GM19455 (cell line): ENCODE measurements at regions not wholly inside any gene's neighbourhood (a gene's known extent, or its start where the extent isn't known, plus 50 kb on each side); places are given as distances from the start of the nearest gene placed in this dataset.
"Not testable (repeated sequence)": the region's sequence is repeated elsewhere in the genome, so short reads cannot be mapped to it uniquely, and the experiment has no call there.

Source experiments
- ATAC-seq: cut with Tn5 transposase; IDR thresholded peaks from one replicate; pipeline ENCODE4 v1.9.1; 2021; ENCODE audit not compliant: unreplicated experiment

- ATAC-seq: no peak
These were observed 122.0 kb downstream of the GLUD2 start for GRCh38 chrX:121169099-121170035.

DNA sequence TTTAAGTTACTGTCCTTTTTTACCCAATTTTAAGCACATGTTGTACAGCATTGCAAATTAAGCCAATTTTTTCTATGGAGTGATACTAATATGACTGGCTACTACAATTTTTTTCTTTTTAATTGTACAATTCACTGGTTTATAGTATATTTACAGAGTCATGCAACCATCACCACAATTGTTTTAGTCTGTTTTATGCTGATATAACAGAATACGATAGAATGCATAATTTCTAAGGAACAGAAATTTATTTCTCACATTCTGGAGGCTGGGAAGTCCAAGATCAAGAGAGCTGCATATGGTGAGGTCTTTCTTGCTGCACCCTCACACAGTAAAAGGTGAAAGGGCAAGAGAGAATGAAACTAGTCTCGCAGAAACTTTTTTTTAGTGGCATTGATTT lies 125.3 kb downstream of the GLUD2 start:
- ATAC-seq: no peak

GRCh38 chrX:121179972-121180371 lies 132.6 kb downstream of the GLUD2 start:
- ATAC-seq: no peak

GRCh38 chrX:121191779-121192178 lies 144.4 kb downstream of the GLUD2 start:
- no peak for ATAC-seq

- no peak for ATAC-seq
These were observed 148.3 kb downstream of the GLUD2 start for GRCh38 chrX:121195719-121196118.

DNA sequence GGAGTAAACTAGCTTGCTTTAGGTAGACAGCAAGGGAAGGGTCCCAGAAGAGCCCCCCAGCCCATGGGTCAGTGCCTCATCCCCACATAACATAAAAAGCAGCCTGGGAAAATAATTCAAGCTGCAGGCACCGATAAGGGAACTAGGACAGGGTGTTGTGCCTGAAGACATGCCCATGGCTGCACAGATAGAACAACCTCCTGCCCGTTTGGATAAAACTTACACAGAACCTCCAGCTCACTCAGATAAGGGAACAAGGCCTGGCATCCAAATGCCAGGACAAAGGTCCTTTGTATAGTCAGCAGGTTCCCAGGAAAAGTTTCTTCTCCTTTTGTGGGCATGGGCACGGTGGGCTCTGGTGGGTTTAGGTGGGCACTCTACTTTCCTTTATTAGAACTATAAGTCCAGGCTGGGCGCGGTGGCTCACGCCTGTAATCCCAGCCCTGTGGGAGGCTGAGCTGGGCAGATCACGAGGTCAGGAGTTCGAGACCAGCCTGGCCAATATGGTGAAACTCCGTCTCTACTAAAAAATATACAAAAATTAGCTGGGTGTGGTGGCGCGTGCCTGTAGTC lies 149.5 kb downstream of the GLUD2 start:
- ATAC-seq: not testable (repeated sequence)

DNA sequence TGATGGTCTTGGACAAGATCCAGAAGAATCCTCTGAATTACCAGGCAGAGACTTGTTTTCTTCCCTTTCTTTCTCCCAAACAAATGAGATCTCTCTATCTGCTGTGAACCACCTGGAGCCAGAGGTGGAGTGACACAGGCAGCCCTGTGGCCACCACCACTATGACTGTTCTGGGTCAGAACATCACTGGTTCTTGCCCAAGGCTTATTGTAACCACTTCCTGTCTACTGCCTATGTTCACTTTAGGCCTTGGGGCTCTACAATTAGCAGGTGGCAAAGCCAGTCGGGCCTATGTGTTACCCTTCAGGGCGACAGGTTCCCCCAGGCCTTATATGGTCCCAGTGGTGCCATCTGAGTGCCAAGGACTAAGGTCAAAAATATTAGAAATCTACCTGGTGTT lies 161.2 kb downstream of the GLUD2 start:
- ATAC-seq: no peak

GRCh38 chrX:121216641-121217374 lies 169.4 kb downstream of the GLUD2 start:
- ATAC-seq: no peak

DNA sequence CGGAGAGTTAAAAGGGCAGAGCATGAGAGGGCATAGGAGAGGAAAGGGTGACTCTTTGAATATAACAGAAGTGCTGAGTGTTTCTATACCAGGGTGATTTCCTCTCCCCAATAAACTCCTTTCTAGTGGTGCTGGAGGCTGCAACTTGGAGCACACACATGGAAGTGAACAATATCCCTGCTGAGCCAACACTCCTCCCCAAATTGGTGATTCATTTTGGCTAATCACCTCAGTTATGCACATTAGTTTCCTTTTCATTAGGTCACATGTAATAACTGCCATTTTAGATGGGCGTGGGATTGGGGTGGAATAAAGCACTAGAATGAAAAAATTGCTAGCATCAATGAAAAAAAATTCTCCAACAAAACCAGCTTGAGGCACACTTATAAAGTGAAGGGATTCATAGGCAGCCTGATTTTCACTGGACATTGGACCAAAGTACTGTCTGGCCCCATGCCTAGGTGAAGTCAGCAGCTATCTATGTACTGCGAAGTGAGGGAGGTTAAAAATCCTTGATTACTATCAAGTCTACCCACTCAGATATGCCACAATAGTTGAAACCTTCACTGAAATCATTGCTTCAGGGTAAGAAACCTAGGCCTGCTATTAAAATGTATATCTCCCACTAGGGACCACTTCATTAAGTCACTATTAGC lies 174.0 kb downstream of the GLUD2 start:
- no peak for ATAC-seq

DNA sequence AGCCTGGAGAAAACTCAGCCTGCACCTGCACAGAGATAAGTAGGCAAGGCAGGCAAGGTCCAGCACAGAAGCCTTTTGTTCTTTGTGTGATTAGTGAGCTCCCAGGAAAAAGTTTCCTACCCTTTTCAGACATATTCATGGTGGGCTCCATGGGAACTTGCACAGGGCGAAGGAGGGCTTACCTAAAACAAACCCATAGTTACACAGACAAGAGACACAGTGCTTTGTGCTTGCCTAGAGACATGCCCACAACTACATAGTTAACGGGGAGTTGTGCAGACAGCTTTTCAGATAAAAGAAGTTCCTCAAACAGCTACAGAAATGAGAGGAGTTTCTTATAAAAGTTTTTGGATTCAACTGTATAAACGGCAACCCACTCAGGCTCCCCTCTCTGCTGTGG lies 180.5 kb downstream of the GLUD2 start:
- ATAC-seq: no peak

DNA sequence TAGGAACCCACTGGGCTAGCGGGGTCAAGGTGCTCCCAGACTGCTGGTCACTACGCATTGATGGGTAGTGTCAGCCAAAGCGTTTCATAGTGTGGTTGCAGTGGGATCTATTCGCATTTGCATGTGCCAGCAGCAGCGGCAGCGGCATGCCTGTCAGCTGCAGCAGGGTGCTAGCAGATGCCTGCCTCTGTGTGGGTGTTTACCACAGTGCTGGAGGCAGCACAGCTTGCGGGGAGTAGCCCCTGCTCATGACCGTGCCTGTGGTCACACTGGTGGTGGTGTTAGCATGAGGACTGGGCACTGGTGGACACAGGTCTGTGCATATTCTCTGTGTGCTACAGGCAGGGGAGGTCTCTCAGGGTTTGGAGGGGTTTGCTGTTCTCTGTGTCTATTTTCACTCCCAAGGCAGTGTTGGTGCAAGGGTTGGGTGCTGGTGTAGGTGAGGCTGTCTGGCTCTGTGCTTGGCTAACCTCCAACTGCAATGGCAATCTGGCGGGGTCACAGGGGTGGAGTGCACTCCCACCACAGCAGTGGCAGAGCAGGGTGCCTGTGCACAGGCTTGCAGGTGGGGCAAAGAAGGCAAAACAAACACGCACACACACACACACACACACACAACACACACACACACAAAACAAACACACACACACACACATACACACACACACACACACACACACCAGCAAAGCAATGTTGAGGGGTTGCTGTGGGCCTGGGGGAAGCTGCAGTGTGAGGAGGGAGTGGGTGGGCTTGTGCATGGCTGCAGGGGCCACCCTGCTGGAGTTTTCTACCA lies 184.4 kb downstream of the GLUD2 start:
- no peak for ATAC-seq

GRCh38 chrX:121236040-121236439 lies 188.6 kb downstream of the GLUD2 start:
- no peak for ATAC-seq

DNA sequence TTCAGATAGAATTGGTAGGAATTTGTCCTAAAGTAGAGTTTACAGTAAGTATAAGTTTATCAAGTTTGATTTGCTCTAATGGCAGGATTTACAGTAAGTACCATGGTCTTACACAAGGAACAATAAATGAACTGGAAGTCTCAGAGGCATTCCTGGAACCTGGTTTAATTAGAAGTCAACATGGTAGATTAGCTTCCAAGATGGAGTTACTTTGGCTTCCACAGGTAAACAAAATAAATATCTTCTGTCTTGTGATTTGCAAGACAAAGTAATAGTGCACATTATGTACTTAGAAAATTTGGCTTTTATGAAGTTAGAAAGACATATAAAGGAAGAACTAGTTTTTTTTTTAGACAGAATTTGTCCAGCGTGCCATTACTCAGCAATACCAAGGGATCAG lies 190.7 kb downstream of the GLUD2 start:
- no peak for ATAC-seq

- ATAC-seq: no peak
These were observed 197.1 kb downstream of the GLUD2 start for GRCh38 chrX:121244511-121244910.

DNA sequence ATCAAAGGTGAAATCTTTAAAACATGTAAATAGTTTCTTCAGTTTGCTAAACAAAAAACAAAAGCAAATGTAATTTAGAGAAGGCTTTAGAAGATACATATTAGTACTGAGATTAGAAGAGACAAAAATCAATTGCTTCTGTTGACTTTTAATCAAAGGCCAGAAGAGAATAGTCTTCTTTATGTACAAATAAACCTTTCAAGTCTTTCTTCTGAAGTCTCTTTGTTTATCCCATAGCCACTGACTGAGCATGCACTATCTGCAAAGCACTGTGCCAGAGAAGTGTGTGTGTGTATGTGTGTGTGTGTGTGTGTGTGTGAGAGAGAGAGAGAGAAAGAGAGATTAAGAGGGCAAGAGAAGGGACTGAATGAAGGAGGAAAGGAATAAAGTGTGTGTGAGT lies 198.4 kb downstream of the GLUD2 start:
- ATAC-seq: no peak

DNA sequence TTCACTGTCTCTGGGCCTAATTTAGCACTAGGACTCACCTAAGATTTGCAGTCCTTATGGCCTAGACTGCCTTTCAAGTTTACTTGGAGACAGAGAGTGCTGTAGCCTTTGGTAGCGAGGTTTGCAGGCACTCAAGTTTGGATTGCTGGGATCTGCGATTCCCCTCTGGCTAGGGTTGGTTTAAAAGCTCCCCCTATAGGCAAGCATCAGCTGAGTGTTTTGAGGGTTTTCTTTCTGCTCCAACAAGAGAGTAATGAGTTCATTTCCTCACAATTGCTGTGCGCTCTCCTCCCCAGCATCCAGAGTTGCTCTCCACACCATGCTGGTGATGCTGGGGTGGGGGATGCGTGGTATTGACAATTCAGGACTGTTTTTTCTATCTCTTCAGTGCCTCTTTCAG lies 206.9 kb downstream of the GLUD2 start:
- ATAC-seq: no peak

- ATAC-seq: no peak
These were observed 209.2 kb downstream of the GLUD2 start for GRCh38 chrX:121256647-121257046.

DNA sequence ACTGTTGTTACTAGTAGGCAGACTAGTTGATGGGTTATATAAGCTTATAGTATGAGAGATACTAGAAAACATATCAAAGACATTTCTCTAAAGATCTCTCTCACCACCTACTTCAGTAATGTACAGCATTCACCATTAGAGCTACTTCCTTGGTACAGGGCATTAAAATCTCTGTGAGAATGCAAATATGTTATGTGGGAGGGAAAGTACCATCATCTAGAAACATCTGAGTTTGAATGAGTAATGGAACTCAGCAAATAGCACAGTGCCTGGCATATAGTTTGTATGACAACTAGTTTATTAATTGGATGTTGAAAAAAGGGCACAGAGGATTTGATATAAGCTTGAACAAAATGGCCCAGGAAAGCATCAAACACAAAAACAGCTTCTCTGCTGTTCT lies 211.1 kb downstream of the GLUD2 start:
- no peak for ATAC-seq

- no peak for ATAC-seq
These were observed 211.8 kb downstream of the GLUD2 start for GRCh38 chrX:121259170-121259569.

GRCh38 chrX:121260596-121261240 lies 213.3 kb downstream of the GLUD2 start:
- no peak for ATAC-seq
